HG03108 (cell line): ENCODE measurements at regions not wholly inside any gene's neighbourhood (a gene's known extent, or its start where the extent isn't known, plus 50 kb on each side); places are given as distances from the start of the nearest gene placed in this dataset.
"Not testable (repeated sequence)": the region's sequence is repeated elsewhere in the genome, so short reads cannot be mapped to it uniquely, and the experiment has no call there.

Experiments used
- ATAC-seq: cut with Tn5 transposase; IDR thresholded peaks from one replicate; pipeline ENCODE4 v1.9.1; 2021; ENCODE audit warnings: moderate library complexity; ENCODE audit not compliant: unreplicated experiment

GRCh38 chr13:50616101-50616500 lies 227.4 kb downstream of the DLEU7 start:
- ATAC-seq, result no peak

- no peak for ATAC-seq
Observed at GRCh38 chr13:50617134-50617721, 226.3 kb downstream of the DLEU7 start.

- no peak for ATAC-seq
Observed at GRCh38 chr13:50618206-50618605, 225.3 kb downstream of the DLEU7 start.

- no peak for ATAC-seq
Observed at GRCh38 chr13:50626101-50626547, 217.4 kb downstream of the DLEU7 start.

GRCh38 chr13:50627111-50627510 lies 216.4 kb downstream of the DLEU7 start:
- no peak for ATAC-seq

GRCh38 chr13:50628512-50628911 lies 215.0 kb downstream of the DLEU7 start:
- not testable (repeated sequence) for ATAC-seq

GRCh38 chr13:50629497-50629896 lies 214.0 kb downstream of the DLEU7 start:
- ATAC-seq, result no peak

- ATAC-seq, result no peak
Observed at GRCh38 chr13:50629966-50630365, 213.5 kb downstream of the DLEU7 start.

- ATAC-seq, result no peak
Observed at GRCh38 chr13:50631041-50631440, 212.5 kb downstream of the DLEU7 start.

GRCh38 chr13:50634339-50634738 lies 209.2 kb downstream of the DLEU7 start:
- ATAC-seq, result no peak

- peak; percentile 49 for ATAC-seq
Observed at GRCh38 chr13:50635504-50635903, 208.0 kb downstream of the DLEU7 start.

GRCh38 chr13:50636007-50636704 lies 207.3 kb downstream of the DLEU7 start:
- ATAC-seq, result peak; percentile 64

- no peak for ATAC-seq
Observed at GRCh38 chr13:50643060-50643459, 200.4 kb downstream of the DLEU7 start.

GRCh38 chr13:50644081-50644871 lies 199.2 kb downstream of the DLEU7 start:
- no peak for ATAC-seq

- ATAC-seq, result no peak
Observed at GRCh38 chr13:50645092-50645491, 198.4 kb downstream of the DLEU7 start.

- ATAC-seq, result no peak
Observed at GRCh38 chr13:50646070-50646469, 197.4 kb downstream of the DLEU7 start.

- ATAC-seq, result no peak
Observed at GRCh38 chr13:50649211-50649610, 194.3 kb downstream of the DLEU7 start.

- no peak for ATAC-seq
Observed at GRCh38 chr13:50650592-50651504, 192.6 kb downstream of the DLEU7 start.

GRCh38 chr13:50651922-50652321 lies 191.6 kb downstream of the DLEU7 start:
- ATAC-seq, result no peak

- no peak for ATAC-seq
Observed at GRCh38 chr13:50654331-50654730, 189.2 kb downstream of the DLEU7 start.

- not testable (repeated sequence) for ATAC-seq
Observed at GRCh38 chr13:50661881-50662280, 181.6 kb downstream of the DLEU7 start.
